Muscle layer of colon (tissue), 2 donors: ENCODE measurements at regions not wholly inside any gene's neighbourhood (a gene's known extent, or its start where the extent isn't known, plus 50 kb on each side); places are given as distances from the start of the nearest gene placed in this dataset.
"Not testable (repeated sequence)": the region's sequence is repeated elsewhere in the genome, so short reads cannot be mapped to it uniquely, and the experiment has no call there.

ENCODE experiments used
- H3K27ac ChIP-seq: one replicate; pipeline ENCODE4 v1.7.0; 2013; ENCODE audit warnings: low read depth, mild to moderate bottlenecking, low read length, moderate library complexity
- H3K27me3 ChIP-seq, 2 donors: one replicate each; pipeline ENCODE4 v1.7.0; 2013; ENCODE audit warnings: low read length in 2 of 2, mild to moderate bottlenecking in 2 of 2; ENCODE audit not compliant: insufficient read depth in 2 of 2, control insufficient read depth in 1 of 2
- H3K36me3 ChIP-seq: one replicate; pipeline ENCODE4 v1.7.0; 2013; ENCODE audit warnings: mild to moderate bottlenecking, low read length; ENCODE audit not compliant: insufficient read depth
- H3K4me1 ChIP-seq: one replicate; pipeline ENCODE4 v1.7.0; 2013; ENCODE audit warnings: mild to moderate bottlenecking, low read length; ENCODE audit not compliant: insufficient read depth
- H3K4me3 ChIP-seq, 2 donors: one replicate each; pipeline ENCODE4 v1.7.0; 2013; ENCODE audit warnings: low read length in 2 of 2, low read depth in 1 of 2, mild to moderate bottlenecking in 1 of 2, moderate library complexity in 1 of 2
- H3K9ac ChIP-seq: one replicate; pipeline ENCODE4 v1.7.0; 2013; ENCODE audit warnings: low read length
- H3K9me3 ChIP-seq: one replicate; pipeline ENCODE4 v1.7.0; 2013; ENCODE audit warnings: mild to moderate bottlenecking, low read length
- donor health status: abdominal sarcoma.
- donor health status: Adenocarcinoma of cecum.

GRCh38 chr18:57898506-57899124 lies 95.5 kb upstream of the ATP8B1 start:
- no peak overlapping the region for H3K4me3 ChIP-seq
- no peaks in the 10 kb centered on the region for H3K36me3 ChIP-seq
- no peak overlapping the region for H3K27ac ChIP-seq
- no peaks in the 10 kb centered on the region for H3K27me3 ChIP-seq
- no peak overlapping the region for H3K9ac ChIP-seq
- no peaks in the 10 kb centered on the region for H3K4me1 ChIP-seq
- H3K9me3 ChIP-seq, result no peaks in the 10 kb centered on the region

DNA sequence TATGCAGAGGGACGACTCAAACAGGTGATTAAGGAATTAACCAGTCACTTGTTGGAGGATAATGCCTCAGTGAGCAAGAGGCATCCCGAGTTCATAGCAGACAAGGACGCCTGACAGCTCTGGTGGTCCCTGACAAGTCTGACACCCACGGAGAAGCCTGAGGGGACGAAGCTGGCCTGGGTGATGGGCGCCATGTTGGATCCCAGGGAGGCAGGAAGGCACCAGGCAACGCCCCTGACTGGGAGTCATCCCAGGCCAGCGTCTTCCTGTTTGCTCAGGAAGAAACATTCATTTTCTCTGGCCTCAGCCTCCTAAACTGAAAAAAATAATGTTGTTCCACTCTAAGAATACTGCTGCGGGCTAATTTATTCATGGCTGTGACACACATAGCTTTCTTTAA lies 92.1 kb upstream of the ATP8B1 start:
- Histone ChIP-seq H3K9me3 (no peaks in the 10 kb centered on the region), H3K27me3 (no peaks in the 10 kb centered on the region), H3K36me3 (no peaks in the 10 kb centered on the region), H3K4me3 (no peak overlapping the region), H3K9ac (no peak overlapping the region), H3K4me1 (no peaks in the 10 kb centered on the region), H3K27ac (no peak overlapping the region)

DNA sequence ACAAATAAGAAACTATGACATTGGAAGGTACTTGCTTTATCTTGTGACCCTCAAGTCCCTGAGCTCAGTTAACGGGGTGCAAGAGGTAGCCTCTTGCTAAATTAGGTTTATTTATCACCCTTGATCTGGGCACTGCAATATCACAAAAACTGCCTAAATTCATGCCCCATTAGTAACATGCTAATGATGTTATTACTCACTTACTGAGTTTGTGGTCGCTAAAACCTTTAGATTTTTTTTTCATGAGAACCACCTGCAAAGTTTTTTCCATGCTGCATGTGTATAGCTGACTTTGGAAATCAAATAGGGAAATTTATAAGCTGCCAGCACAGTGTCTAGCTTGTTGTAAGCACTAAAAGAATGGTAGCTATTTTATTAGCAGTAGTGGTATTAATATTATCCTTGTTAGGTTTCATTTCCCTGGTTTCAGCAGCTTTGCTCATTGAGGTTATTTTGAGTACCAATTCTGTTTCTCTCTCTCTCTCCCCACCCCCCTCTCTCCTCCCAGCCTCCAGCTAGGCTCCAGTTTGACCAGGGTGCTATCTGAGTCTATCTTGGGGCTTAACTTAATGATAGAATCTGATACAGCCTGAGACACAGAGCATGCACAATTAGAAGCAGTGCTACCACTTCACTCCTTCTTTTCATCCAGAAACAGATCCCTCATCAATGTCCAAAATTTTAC lies 88.7 kb upstream of the ATP8B1 start:
- no peak overlapping the region for H3K27ac ChIP-seq
- no peaks in the 10 kb centered on the region for H3K4me1 ChIP-seq
- H3K4me3 ChIP-seq, result no peak overlapping the region
- no peaks in the 10 kb centered on the region for H3K27me3 ChIP-seq
- no peak overlapping the region for H3K9ac ChIP-seq
- H3K36me3 ChIP-seq, result no peaks in the 10 kb centered on the region
- no peaks in the 10 kb centered on the region for H3K9me3 ChIP-seq

- no peaks in the 10 kb centered on the region for H3K36me3 ChIP-seq
- H3K4me3 ChIP-seq, result no peak overlapping the region
- H3K4me1 ChIP-seq, result no peaks in the 10 kb centered on the region
Observed at GRCh38 chr18:57890266-57890665, 87.2 kb upstream of the ATP8B1 start.

DNA sequence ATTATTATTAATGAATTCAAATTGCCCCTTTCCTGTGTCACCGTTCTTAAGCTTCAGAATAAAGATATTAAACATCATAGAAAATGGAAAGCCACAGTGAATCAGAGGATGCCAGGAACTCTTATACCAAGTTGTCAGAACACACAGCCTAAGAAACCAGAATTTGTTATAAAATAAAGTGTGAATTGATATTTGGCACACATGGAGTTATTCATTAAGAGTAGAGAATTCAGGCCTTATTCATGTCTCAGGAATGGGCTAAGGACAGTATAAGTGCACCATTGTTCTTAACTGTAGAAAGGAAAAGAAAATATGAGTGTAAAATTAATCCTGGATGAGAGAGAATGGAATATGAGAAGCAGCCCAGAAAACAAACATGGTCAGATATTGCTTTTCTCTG lies 86.7 kb upstream of the ATP8B1 start:
- H3K4me1 ChIP-seq, result no peaks in the 10 kb centered on the region
- no peak overlapping the region for H3K9ac ChIP-seq
- H3K27me3 ChIP-seq, result no peaks in the 10 kb centered on the region
- H3K4me3 ChIP-seq, result no peak overlapping the region
- H3K9me3 ChIP-seq, result no peaks in the 10 kb centered on the region
- no peaks in the 10 kb centered on the region for H3K36me3 ChIP-seq
- no peak overlapping the region for H3K27ac ChIP-seq

More at GRCh38 chr18:57890266-57890665, 87.2 kb upstream of the ATP8B1 start:
- Histone ChIP-seq H3K27ac (no peak overlapping the region), H3K9me3 (no peaks in the 10 kb centered on the region), H3K9ac (no peak overlapping the region), H3K27me3 (no peaks in the 10 kb centered on the region)

DNA sequence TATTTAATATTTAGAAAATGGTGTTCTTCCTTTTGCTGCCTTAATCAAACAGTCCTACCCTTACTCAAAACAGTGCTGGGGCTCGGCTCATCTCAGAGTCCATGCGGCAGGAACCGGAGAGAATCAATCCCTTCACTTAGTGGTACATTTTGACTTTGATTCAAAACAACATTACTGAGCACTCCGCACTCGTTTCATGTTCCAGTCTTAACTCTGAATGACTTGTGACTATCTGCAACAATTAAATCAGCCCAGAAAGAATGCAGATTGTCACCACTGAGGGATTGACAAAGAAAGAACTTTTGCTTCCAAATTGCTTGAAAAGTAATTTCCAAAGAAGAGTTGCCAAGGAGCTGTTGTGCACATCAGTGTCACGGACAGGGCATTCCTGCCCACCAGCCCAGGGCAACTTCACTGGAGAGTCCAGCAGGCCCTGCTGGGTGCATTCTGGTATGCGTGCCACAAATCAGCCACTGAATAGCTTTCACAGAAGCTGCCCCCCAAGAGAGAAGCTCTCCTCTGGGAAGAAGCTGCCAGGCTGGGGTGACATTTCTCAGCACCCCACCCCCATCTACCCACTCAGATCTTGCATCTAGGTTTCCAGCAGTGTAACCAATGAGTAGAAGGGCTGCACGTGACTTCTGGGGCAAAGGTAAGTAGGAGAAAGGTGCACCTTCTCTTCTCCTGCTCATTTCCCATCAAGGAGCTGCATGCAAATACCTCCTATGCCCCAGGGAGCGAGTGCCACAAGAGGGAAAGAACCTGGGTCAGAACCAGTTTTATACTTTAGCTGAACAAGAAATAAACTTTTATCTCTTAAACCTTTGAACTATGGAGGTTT lies 84.6 kb upstream of the ATP8B1 start:
- H3K9me3 ChIP-seq, result no peaks in the 10 kb centered on the region
- no peaks in the 10 kb centered on the region for H3K27me3 ChIP-seq
- H3K27ac ChIP-seq, result no peak overlapping the region
- H3K36me3 ChIP-seq, result no peaks in the 10 kb centered on the region
- no peak overlapping the region for H3K4me3 ChIP-seq
- no peaks in the 10 kb centered on the region for H3K4me1 ChIP-seq
- H3K9ac ChIP-seq, result no peak overlapping the region

- Histone ChIP-seq H3K4me3 (no peak overlapping the region), H3K27ac (no peak overlapping the region), H3K27me3 (no peaks in the 10 kb centered on the region), H3K36me3 (no peaks in the 10 kb centered on the region), H3K9ac (no peak overlapping the region), H3K9me3 (no peaks in the 10 kb centered on the region), H3K4me1 (no peaks in the 10 kb centered on the region)
Observed at GRCh38 chr18:57885931-57886330, 82.8 kb upstream of the ATP8B1 start.

DNA sequence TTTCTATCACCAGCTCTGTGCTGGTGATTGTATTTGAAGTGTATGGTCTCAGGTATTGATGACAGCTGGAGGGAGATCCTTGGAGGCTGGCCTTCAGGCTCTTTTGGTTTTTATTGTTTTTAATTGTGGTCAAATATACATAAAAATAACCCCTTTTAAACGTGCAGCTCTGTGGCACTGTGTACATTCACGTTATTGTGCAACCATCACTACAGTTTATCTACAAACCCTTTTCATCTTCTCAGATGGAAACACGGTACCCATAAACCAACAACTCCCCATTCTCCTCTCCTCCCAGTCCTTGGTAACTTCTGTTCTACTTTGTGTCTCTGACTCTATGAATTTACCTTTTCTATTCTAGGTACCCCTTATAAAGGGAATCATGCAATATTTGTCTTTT lies 79.3 kb upstream of the ATP8B1 start:
- no peak overlapping the region for H3K27ac ChIP-seq
- H3K27me3 ChIP-seq, result no peaks in the 10 kb centered on the region
- no peaks in the 10 kb centered on the region for H3K9me3 ChIP-seq
- no peaks in the 10 kb centered on the region for H3K36me3 ChIP-seq
- no peak overlapping the region for H3K4me3 ChIP-seq
- no peak overlapping the region for H3K9ac ChIP-seq
- no peaks in the 10 kb centered on the region for H3K4me1 ChIP-seq

GRCh38 chr18:57881818-57882413 lies 78.8 kb upstream of the ATP8B1 start:
- H3K9ac ChIP-seq, result no peak overlapping the region
- no peaks in the 10 kb centered on the region for H3K9me3 ChIP-seq
- no peaks in the 10 kb centered on the region for H3K4me1 ChIP-seq
- no peak overlapping the region for H3K4me3 ChIP-seq
- no peaks in the 10 kb centered on the region for H3K36me3 ChIP-seq
- H3K27me3 ChIP-seq, result no peaks in the 10 kb centered on the region
- H3K27ac ChIP-seq, result no peak overlapping the region

DNA sequence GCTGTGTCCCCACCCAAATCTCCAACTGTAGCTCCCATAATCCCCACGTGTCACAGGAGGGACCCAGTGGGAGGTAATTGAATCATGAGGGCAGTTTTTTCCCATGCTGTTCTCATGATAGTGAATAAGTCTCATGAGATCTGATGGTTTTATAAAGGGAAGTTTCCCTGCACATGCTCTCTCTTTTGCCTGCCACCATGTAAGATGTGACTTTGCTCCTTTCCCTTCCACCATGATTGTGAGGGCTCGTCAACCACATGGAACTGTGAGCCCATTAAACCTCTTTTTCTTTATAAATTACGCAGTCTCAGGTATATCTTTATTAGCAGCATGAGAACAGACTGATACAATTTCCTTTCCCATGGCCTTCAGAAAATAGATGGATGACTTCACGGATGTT lies 76.8 kb upstream of the ATP8B1 start:
- not testable (repeated sequence) for H3K36me3 ChIP-seq, H3K9ac ChIP-seq, H3K27ac ChIP-seq, H3K9me3 ChIP-seq, H3K4me3 ChIP-seq, H3K4me1 ChIP-seq, H3K27me3 ChIP-seq

DNA sequence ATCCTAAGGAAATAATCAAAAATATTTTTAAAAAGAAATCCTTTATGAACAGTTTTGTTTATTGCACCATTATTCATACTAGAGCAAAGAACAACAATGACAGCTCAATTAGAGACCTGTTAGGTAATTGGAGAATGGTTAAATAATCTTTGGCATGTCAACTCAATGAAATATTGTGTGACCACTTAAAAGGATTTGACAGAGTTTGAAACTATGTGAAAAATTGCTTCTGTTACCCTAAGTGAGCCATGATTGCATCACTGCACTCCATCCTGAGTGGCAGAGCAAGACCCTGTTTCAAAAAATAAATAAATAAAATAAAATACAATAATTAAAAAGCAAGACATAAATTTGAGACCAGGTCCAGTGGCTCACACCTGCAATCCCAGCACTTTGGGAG lies 66.1 kb upstream of the ATP8B1 start:
- no peaks in the 10 kb centered on the region for H3K4me1 ChIP-seq
- no peaks in the 10 kb centered on the region for H3K9me3 ChIP-seq
- no peaks in the 10 kb centered on the region for H3K27me3 ChIP-seq
- H3K36me3 ChIP-seq, result no peaks in the 10 kb centered on the region
- no peak overlapping the region for H3K27ac ChIP-seq
- no peak overlapping the region for H3K9ac ChIP-seq
- no peak overlapping the region for H3K4me3 ChIP-seq
